ENCODE measurements at regions not wholly inside any gene's neighbourhood (a gene's known extent, or its start where the extent isn't known, plus 50 kb on each side); places are given as distances from the start of the nearest gene placed in this dataset.

- no peak for DNase-seq (ENCODE audit: low read depth, low spot score)
Observed at GRCh38 chr9:88754452-88754851, 219.5 kb downstream of the NXNL2 start.

GRCh38 chr9:88754886-88755285 lies 219.9 kb downstream of the NXNL2 start:
- no peak for DNase-seq (ENCODE audit: low read depth, low spot score)

GRCh38 chr9:88757406-88758010 lies 222.5 kb downstream of the NXNL2 start:
- DNase-seq (ENCODE audit: low read depth, low spot score) = no peak

- no peak for DNase-seq (ENCODE audit: low read depth, low spot score)
Observed at GRCh38 chr9:88759364-88759763, 224.4 kb downstream of the NXNL2 start.

GRCh38 chr9:88766778-88767503 lies 224.3 kb upstream of the S1PR3 start:
- DNase-seq (ENCODE audit: low read depth, low spot score) = no peak

GRCh38 chr9:88767504-88767790 lies 223.8 kb upstream of the S1PR3 start:
- no peak for DNase-seq (ENCODE audit: low read depth, low spot score)

- no peak for DNase-seq (ENCODE audit: low read depth, low spot score)
Observed at GRCh38 chr9:88772575-88772974, 218.7 kb upstream of the S1PR3 start.

- DNase-seq (ENCODE audit: low read depth, low spot score) = no peak
Observed at GRCh38 chr9:88773126-88773525, 218.1 kb upstream of the S1PR3 start.

- DNase-seq (ENCODE audit: low read depth, low spot score) = no peak
Observed at GRCh38 chr9:88773627-88774244, 217.5 kb upstream of the S1PR3 start.

- peak; percentile 63 for DNase-seq (ENCODE audit: low read depth, low spot score)
Observed at GRCh38 chr9:88775037-88775471, 216.2 kb upstream of the S1PR3 start.

- no peak for DNase-seq (ENCODE audit: low read depth, low spot score)
Observed at GRCh38 chr9:88775559-88775958, 215.7 kb upstream of the S1PR3 start.

GRCh38 chr9:88775966-88776365 lies 215.3 kb upstream of the S1PR3 start:
- DNase-seq (ENCODE audit: low read depth, low spot score) = no peak

- no peak for DNase-seq (ENCODE audit: low read depth, low spot score)
Observed at GRCh38 chr9:88776717-88777497, 214.4 kb upstream of the S1PR3 start.

- DNase-seq (ENCODE audit: low read depth, low spot score) = no peak
Observed at GRCh38 chr9:88777498-88778312, 213.6 kb upstream of the S1PR3 start.

GRCh38 chr9:88781628-88782391 lies 209.5 kb upstream of the S1PR3 start:
- peak; percentile 70 for DNase-seq (ENCODE audit: low read depth, low spot score)

GRCh38 chr9:88782931-88783710 lies 208.1 kb upstream of the S1PR3 start:
- DNase-seq (ENCODE audit: low read depth, low spot score) = no peak

GRCh38 chr9:88783711-88784083 lies 207.6 kb upstream of the S1PR3 start:
- no peak for DNase-seq (ENCODE audit: low read depth, low spot score)

GRCh38 chr9:88784960-88785359 lies 206.3 kb upstream of the S1PR3 start:
- no peak for DNase-seq (ENCODE audit: low read depth, low spot score)

- DNase-seq (ENCODE audit: low read depth, low spot score) = no peak
Observed at GRCh38 chr9:88786291-88787079, 204.8 kb upstream of the S1PR3 start.
